Activated CD4-positive, alpha-beta memory T cell treated with anti-CD3 and anti-CD28 coated beads, Interleukin-2, amount 10 ng/mL, durations not matched to agents 7 days and 5 days (primary cell): ENCODE measurements at regions not wholly inside any gene's neighbourhood (a gene's known extent, or its start where the extent isn't known, plus 50 kb on each side); places are given as distances from the start of the nearest gene placed in this dataset.
"Not testable (repeated sequence)": the region's sequence is repeated elsewhere in the genome, so short reads cannot be mapped to it uniquely, and the experiment has no call there.

ENCODE experiments used
- CTCF ChIA-PET: fragments of 350-600 bp; sonication (Branson Sonifier 250); formaldehyde crosslinking; loops from one replicate; lab custom pipeline; 2021; ENCODE audit warnings: antibody characterized with exemption, inconsistent platforms; lab: Charles Lee
- POLR2A ChIA-PET: fragments of 350-600 bp; sonication (Branson Sonifier 250); formaldehyde crosslinking; loops from one replicate; lab custom pipeline; 2021; ENCODE audit warnings: antibody characterized with exemption; lab: Charles Lee
- DNase-seq: peaks from one replicate; pipeline ENCODE4 v3.0.0-alpha.2; 2020
- H3K27ac Mint-ChIP-seq: one replicate; pipeline ENCODE4 v1.8.0; 2021; ENCODE audit warnings: mild to moderate bottlenecking, mixed read lengths
- H3K27me3 Mint-ChIP-seq: one replicate; pipeline ENCODE4 v1.8.0; 2021; ENCODE audit warnings: mixed read lengths
- H3K36me3 Mint-ChIP-seq: one replicate; pipeline ENCODE4 v1.8.0; 2021; ENCODE audit warnings: low read depth, mixed read lengths
- H3K4me1 Mint-ChIP-seq: one replicate; pipeline ENCODE4 v1.8.0; 2021; ENCODE audit warnings: mixed read lengths
- H3K4me3 Mint-ChIP-seq: one replicate; pipeline ENCODE4 v1.8.0; 2021; ENCODE audit warnings: mild to moderate bottlenecking, mixed read lengths
- H3K9me3 Mint-ChIP-seq: one replicate; pipeline ENCODE4 v1.8.0; 2021; ENCODE audit warnings: mixed read lengths

- POLR2A ChIA-PET = no interaction called here
These were observed 1137.7 kb upstream of the CHAC2 start for GRCh38 chr2:52629944-52630343.

DNA sequence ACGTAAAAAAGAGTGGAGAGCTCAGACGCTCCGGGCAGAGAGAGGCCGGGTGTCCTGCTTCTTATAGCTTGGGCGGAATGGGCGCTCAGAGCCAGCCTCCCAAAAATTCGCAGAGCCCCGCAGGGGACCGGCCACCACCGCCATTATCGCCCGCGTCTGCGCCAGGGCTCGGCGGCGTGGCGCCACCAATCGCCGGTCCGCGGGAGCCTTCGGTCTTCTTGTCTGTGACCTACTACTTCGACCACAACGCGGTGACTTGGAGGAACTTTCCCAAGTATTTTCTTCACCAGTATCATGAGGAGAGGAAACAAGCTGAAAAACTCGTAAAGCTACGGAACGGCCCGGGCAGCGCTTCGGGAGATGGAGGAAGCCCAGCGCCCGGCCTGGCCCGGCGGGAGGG lies 1138.1 kb upstream of the CHAC2 start:
- CTCF ChIA-PET = no interaction called here
- H3K4me3 Mint-ChIP-seq = no peak overlapping the region
- no peak for DNase-seq
- H3K9me3 Mint-ChIP-seq = peaks cover 19% of the 10 kb centered on the region
- H3K4me1 Mint-ChIP-seq = no peaks in the 10 kb centered on the region
- no peaks in the 10 kb centered on the region for H3K27me3 Mint-ChIP-seq
- H3K36me3 Mint-ChIP-seq = no peaks in the 10 kb centered on the region
- no peak overlapping the region for H3K27ac Mint-ChIP-seq
- POLR2A ChIA-PET = no interaction called here

More at GRCh38 chr2:52629944-52630343, 1137.7 kb upstream of the CHAC2 start:
- Mint-ChIP-seq H3K4me3 (no peak overlapping the region), H3K4me1 (no peaks in the 10 kb centered on the region), H3K27ac (no peak overlapping the region), H3K9me3 (peaks cover 19% of the 10 kb centered on the region), H3K36me3 (no peaks in the 10 kb centered on the region), H3K27me3 (no peaks in the 10 kb centered on the region)
- CTCF ChIA-PET = no interaction called here
- DNase-seq = no peak

- no peak overlapping the region for H3K27ac Mint-ChIP-seq
- DNase-seq = no peak
- CTCF ChIA-PET = no interaction called here
- H3K27me3 Mint-ChIP-seq = no peaks in the 10 kb centered on the region
- POLR2A ChIA-PET = no interaction called here
- peaks cover 5% of the 10 kb centered on the region for H3K9me3 Mint-ChIP-seq
- no peaks in the 10 kb centered on the region for H3K36me3 Mint-ChIP-seq
- no peak overlapping the region for H3K4me3 Mint-ChIP-seq
- no peaks in the 10 kb centered on the region for H3K4me1 Mint-ChIP-seq
These were observed 1145.3 kb upstream of the CHAC2 start for GRCh38 chr2:52622266-52622665.

DNA sequence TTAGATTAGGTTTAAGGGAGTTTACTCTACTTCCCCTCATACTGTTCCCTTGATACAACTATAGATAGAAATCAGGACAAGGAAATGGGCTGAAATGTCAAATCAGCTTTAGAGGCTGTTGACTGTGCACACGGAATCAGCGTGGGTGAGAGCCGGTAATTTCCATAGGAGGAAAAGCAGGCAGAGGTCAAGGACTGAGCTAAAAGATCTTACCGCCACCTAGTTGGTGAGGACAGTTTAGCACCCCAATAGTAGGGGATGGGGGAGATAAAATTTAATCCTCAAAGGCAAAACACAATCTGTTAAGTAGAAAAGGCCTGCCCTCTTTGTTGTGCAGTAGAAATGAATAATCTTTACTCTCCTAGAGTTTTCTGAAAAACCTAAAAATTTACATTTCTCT lies 1154.5 kb upstream of the CHAC2 start:
- ChIA-PET CTCF (no interaction called here), POLR2A (no interaction called here)
- H3K4me3 Mint-ChIP-seq = no peak overlapping the region
- H3K4me1 Mint-ChIP-seq = no peaks in the 10 kb centered on the region
- no peaks in the 10 kb centered on the region for H3K27me3 Mint-ChIP-seq
- H3K9me3 Mint-ChIP-seq = peaks cover 3% of the 10 kb centered on the region
- DNase-seq = no peak
- no peaks in the 10 kb centered on the region for H3K36me3 Mint-ChIP-seq
- no peak overlapping the region for H3K27ac Mint-ChIP-seq

GRCh38 chr2:52611759-52612158 lies 1155.8 kb upstream of the CHAC2 start:
- H3K27me3 Mint-ChIP-seq = no peaks in the 10 kb centered on the region
- H3K4me3 Mint-ChIP-seq = no peak overlapping the region
- no peaks in the 10 kb centered on the region for H3K9me3 Mint-ChIP-seq
- no peaks in the 10 kb centered on the region for H3K36me3 Mint-ChIP-seq
- ChIA-PET CTCF (no interaction called here), POLR2A (no interaction called here)
- H3K4me1 Mint-ChIP-seq = no peaks in the 10 kb centered on the region
- no peak overlapping the region for H3K27ac Mint-ChIP-seq
- no peak for DNase-seq

GRCh38 chr2:52608030-52608429 lies 1159.6 kb upstream of the CHAC2 start:
- no peak for DNase-seq
- Mint-ChIP-seq H3K27me3 (no peaks in the 10 kb centered on the region), H3K27ac (no peak overlapping the region), H3K36me3 (no peaks in the 10 kb centered on the region), H3K9me3 (peaks cover 3% of the 10 kb centered on the region), H3K4me3 (no peak overlapping the region), H3K4me1 (no peaks in the 10 kb centered on the region)
- POLR2A ChIA-PET = no interaction called here
- CTCF ChIA-PET = no interaction called here

DNA sequence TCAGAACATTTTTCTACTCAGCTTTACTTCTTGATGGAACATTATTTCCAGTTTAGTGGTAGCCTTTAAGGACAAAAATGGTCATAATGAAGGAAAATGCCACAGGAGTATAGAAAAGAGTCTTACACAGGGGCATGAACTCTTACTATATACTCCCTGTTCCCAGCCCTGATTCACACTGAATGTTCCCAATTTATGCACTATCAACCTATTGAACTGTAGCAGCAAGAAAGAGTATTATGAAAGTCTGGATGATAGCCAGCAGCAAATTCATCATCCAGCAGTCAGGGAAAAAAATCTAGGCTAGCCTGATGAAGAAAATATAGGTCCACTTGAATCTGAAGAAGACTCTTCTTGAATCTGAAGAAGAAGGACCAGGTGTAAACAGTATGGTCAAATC lies 1170.3 kb upstream of the CHAC2 start:
- DNase-seq = no peak
- Mint-ChIP-seq H3K4me3 (no peak overlapping the region), H3K27me3 (no peaks in the 10 kb centered on the region), H3K36me3 (no peaks in the 10 kb centered on the region), H3K4me1 (no peaks in the 10 kb centered on the region), H3K27ac (no peak overlapping the region), H3K9me3 (no peaks in the 10 kb centered on the region)
- CTCF ChIA-PET = no interaction called here
- POLR2A ChIA-PET = no interaction called here

DNA sequence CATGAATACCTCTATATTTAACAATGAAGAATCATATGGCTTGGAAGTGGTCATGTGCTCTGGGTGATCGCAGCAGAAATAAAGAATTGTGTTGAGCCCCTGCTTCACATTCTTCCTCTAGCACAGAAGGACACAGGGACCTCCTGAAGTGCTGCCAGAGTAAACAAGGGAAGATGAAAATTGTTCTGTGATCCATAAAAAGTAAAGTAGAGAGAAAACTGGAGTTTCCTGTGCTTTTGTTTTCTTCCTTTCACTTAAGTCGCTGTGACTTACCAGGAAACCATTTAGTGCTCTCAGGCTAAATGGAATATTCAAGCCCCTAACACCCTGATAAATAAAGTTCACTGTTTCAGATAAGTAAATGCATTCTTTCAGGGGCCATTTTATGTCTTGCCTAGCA lies 1173.6 kb upstream of the CHAC2 start:
- H3K27ac Mint-ChIP-seq = no peak overlapping the region
- H3K36me3 Mint-ChIP-seq = no peaks in the 10 kb centered on the region
- POLR2A ChIA-PET = no interaction called here
- CTCF ChIA-PET = no interaction called here
- H3K27me3 Mint-ChIP-seq = no peaks in the 10 kb centered on the region
- H3K4me1 Mint-ChIP-seq = no peaks in the 10 kb centered on the region
- H3K9me3 Mint-ChIP-seq = peaks cover 16% of the 10 kb centered on the region
- DNase-seq = no peak
- H3K4me3 Mint-ChIP-seq = no peak overlapping the region

- peaks cover 13% of the 10 kb centered on the region for H3K9me3 Mint-ChIP-seq
- H3K27ac Mint-ChIP-seq, H3K4me1 Mint-ChIP-seq, POLR2A ChIA-PET, H3K36me3 Mint-ChIP-seq, H3K4me3 Mint-ChIP-seq, CTCF ChIA-PET, H3K27me3 Mint-ChIP-seq, DNase-seq: not testable (repeated sequence)
These were observed 1183.5 kb upstream of the CHAC2 start for GRCh38 chr2:52584071-52584470.

GRCh38 chr2:52572469-52572894 lies 1195.1 kb upstream of the CHAC2 start:
- no peak overlapping the region for H3K27ac Mint-ChIP-seq
- no peak for DNase-seq
- ChIA-PET CTCF (no interaction called here), POLR2A (no interaction called here)
- no peaks in the 10 kb centered on the region for H3K27me3 Mint-ChIP-seq
- no peak overlapping the region for H3K4me3 Mint-ChIP-seq
- peaks cover 36% of the 10 kb centered on the region for H3K9me3 Mint-ChIP-seq
- no peaks in the 10 kb centered on the region for H3K36me3 Mint-ChIP-seq
- H3K4me1 Mint-ChIP-seq = no peaks in the 10 kb centered on the region

- DNase-seq = no peak
- no peaks in the 10 kb centered on the region for H3K27me3 Mint-ChIP-seq
- H3K9me3 Mint-ChIP-seq = peaks cover 36% of the 10 kb centered on the region
- no peaks in the 10 kb centered on the region for H3K4me1 Mint-ChIP-seq
- no peak overlapping the region for H3K27ac Mint-ChIP-seq
- H3K36me3 Mint-ChIP-seq = no peaks in the 10 kb centered on the region
- POLR2A ChIA-PET = no interaction called here
- CTCF ChIA-PET = no interaction called here
- H3K4me3 Mint-ChIP-seq = no peak overlapping the region
These were observed 1195.9 kb upstream of the CHAC2 start for GRCh38 chr2:52571380-52572347.

DNA sequence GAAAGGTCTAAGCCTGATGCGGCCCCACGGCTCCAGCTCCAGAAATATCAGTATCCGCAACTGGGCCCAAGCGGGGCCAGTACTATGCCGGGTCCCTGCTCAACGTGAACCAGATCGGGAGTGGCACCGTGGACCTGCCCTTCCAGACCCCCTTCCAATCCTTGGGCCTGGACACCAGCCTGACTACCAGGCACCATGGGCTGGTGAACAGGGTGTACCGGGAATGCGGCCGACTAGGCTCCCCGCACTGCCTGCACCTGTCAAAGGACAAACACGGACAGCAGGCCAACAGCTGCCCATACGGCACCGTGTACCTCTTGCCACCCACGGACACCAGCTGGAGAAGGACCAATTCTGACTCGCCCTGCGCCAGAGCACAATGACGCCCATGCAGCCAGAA lies 1196.9 kb upstream of the CHAC2 start:
- Mint-ChIP-seq H3K27ac (no peak overlapping the region), H3K4me1 (no peaks in the 10 kb centered on the region), H3K9me3 (peaks cover 36% of the 10 kb centered on the region), H3K4me3 (no peak overlapping the region), H3K27me3 (no peaks in the 10 kb centered on the region), H3K36me3 (no peaks in the 10 kb centered on the region)
- ChIA-PET CTCF (no interaction called here), POLR2A (no interaction called here)
- DNase-seq = no peak

- H3K36me3 Mint-ChIP-seq = no peaks in the 10 kb centered on the region
- no peaks in the 10 kb centered on the region for H3K27me3 Mint-ChIP-seq
- ChIA-PET POLR2A (no interaction called here), CTCF (no interaction called here)
- no peak overlapping the region for H3K27ac Mint-ChIP-seq
- peaks cover 11% of the 10 kb centered on the region for H3K9me3 Mint-ChIP-seq
- DNase-seq = no peak
- H3K4me1 Mint-ChIP-seq = no peaks in the 10 kb centered on the region
- no peak overlapping the region for H3K4me3 Mint-ChIP-seq
These were observed 1204.5 kb upstream of the CHAC2 start for GRCh38 chr2:52563151-52563550.

DNA sequence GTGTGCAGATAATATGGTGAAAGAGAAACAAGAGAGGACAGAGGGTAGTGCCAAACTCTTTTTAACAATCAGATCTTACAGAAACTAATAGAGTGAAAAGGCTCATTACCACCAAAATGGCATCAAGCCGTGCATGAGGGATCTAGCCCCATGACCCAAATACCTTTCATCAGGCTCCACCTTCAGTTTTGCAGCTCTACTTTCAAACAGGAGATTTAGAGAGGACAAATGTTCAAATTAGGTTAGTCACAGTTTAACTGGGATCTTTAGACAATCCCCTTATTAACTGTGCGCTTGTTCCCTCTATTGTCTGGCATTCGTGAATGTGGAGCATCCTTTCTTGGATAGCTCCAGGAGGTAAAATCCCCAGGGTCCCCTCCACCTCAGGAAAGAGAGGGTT lies 1209.3 kb upstream of the CHAC2 start:
- CTCF ChIA-PET = no interaction called here
- no peak for DNase-seq

More for the DNA sequence above, 1209.3 kb upstream of the CHAC2 start:
- Mint-ChIP-seq H3K27ac (no peak overlapping the region), H3K27me3 (no peaks in the 10 kb centered on the region), H3K36me3 (no peaks in the 10 kb centered on the region), H3K4me3 (no peak overlapping the region), H3K4me1 (no peaks in the 10 kb centered on the region), H3K9me3 (peaks cover 7% of the 10 kb centered on the region)
- POLR2A ChIA-PET = no interaction called here
